KMS-11 (cell line): ENCODE measurements at regions not wholly inside any gene's neighbourhood (a gene's known extent, or its start where the extent isn't known, plus 50 kb on each side); places are given as distances from the start of the nearest gene placed in this dataset.

Experiments
- H2AFZ ChIP-seq: fragments of 200-600 bp; sonication (generic); 2 replicates; pipeline ENCODE4 v1.6.1; 2016; ENCODE audit warnings: antibody characterized with exemption, mixed run types, low read depth
- H3K27ac ChIP-seq: fragments of 200-600 bp; sonication (generic); 2 replicates; pipeline ENCODE4 v1.6.1; 2016; ENCODE audit warnings: mild to moderate bottlenecking, mixed run types
- H3K27me3 ChIP-seq: fragments of 200-600 bp; sonication (generic); 2 replicates; pipeline ENCODE4 v1.6.1; 2017; ENCODE audit warnings: mild to moderate bottlenecking, low read depth, mixed run types, moderate library complexity; ENCODE audit not compliant: insufficient read depth
- H3K36me3 ChIP-seq: fragments of 200-600 bp; sonication (generic); 2 replicates; pipeline ENCODE4 v1.6.1; 2017; ENCODE audit warnings: mild to moderate bottlenecking, mixed run types; ENCODE audit not compliant: insufficient read depth
- H3K4me1 ChIP-seq: fragments of 200-600 bp; sonication (generic); 2 replicates; pipeline ENCODE4 v1.6.1; 2016; ENCODE audit warnings: mild to moderate bottlenecking, low read depth, mixed run types; ENCODE audit not compliant: poor library complexity, severe bottlenecking
- H3K4me2 ChIP-seq: fragments of 200-600 bp; sonication (generic); 2 replicates; pipeline ENCODE4 v1.7.0; 2016; ENCODE audit warnings: mild to moderate bottlenecking, mixed run types
- H3K4me3 ChIP-seq: fragments of 200-600 bp; sonication (generic); IDR thresholded peaks from 2 replicates; pipeline ENCODE4 v1.6.1; 2017; ENCODE audit warnings: low read depth, low read length, mixed read lengths; ENCODE audit not compliant: insufficient read depth
- H3K79me2 ChIP-seq: fragments of 200-600 bp; sonication (generic); 2 replicates; pipeline ENCODE4 v1.6.1; 2016; ENCODE audit warnings: low read depth, mixed run types; ENCODE audit not compliant: insufficient read depth
- H3K9ac ChIP-seq: fragments of 200-600 bp; sonication (generic); 2 replicates; pipeline ENCODE4 v1.6.1; 2016; ENCODE audit warnings: mild to moderate bottlenecking, mixed run types
- H4K20me1 ChIP-seq: fragments of 200-600 bp; sonication (generic); 2 replicates; pipeline ENCODE4 v1.6.1; 2016; ENCODE audit warnings: mild to moderate bottlenecking, mixed run types; ENCODE audit not compliant: insufficient read depth
- TF ChIP-seq, protein P1 (sequence below): fragments of 200-600 bp; sonication (generic); conservative IDR thresholded peaks from 2 replicates; pipeline ENCODE4 v1.6.1; 2017; ENCODE audit warnings: low read depth, mild to moderate bottlenecking, antibody characterized with exemption, low read length, moderate library complexity, mixed read lengths

DNA sequence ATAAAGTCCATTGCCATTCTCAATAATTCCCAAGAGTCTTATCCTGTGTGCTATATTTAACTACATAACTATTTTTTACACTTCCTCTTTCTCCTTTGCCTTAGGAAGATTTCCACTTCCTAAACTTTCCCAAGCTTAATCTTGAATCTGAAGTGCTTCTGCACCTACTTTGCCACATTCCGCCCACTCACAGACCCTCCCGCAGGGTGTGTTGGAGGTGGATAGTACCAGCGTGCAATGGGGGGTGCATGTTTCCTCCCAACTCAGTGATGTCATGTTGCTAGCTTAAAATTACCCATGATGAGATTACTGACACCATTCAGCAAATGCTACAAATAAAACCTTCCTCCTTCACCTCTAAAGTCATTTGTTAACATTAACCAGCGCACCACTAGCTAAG is 460.2 kb downstream of the NR2F1-AS1 start:
- H3K9ac ChIP-seq: no peak overlapping the region
- no peak overlapping the region for H3K4me3 ChIP-seq
- TF ChIP-seq, protein P1, sequence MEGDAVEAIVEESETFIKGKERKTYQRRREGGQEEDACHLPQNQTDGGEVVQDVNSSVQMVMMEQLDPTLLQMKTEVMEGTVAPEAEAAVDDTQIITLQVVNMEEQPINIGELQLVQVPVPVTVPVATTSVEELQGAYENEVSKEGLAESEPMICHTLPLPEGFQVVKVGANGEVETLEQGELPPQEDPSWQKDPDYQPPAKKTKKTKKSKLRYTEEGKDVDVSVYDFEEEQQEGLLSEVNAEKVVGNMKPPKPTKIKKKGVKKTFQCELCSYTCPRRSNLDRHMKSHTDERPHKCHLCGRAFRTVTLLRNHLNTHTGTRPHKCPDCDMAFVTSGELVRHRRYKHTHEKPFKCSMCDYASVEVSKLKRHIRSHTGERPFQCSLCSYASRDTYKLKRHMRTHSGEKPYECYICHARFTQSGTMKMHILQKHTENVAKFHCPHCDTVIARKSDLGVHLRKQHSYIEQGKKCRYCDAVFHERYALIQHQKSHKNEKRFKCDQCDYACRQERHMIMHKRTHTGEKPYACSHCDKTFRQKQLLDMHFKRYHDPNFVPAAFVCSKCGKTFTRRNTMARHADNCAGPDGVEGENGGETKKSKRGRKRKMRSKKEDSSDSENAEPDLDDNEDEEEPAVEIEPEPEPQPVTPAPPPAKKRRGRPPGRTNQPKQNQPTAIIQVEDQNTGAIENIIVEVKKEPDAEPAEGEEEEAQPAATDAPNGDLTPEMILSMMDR: no peak
- no peak overlapping the region for H2AFZ ChIP-seq
- no peaks in the 10 kb centered on the region for H3K79me2 ChIP-seq
- no peaks in the 10 kb centered on the region for H3K27me3 ChIP-seq
- no peaks in the 10 kb centered on the region for H3K36me3 ChIP-seq
- no peaks in the 10 kb centered on the region for H4K20me1 ChIP-seq
- no peaks in the 10 kb centered on the region for H3K4me1 ChIP-seq
- H3K4me2 ChIP-seq: no peak overlapping the region
- H3K27ac ChIP-seq: no peak overlapping the region

- TF ChIP-seq, protein P1: no peak
- H3K27me3 ChIP-seq: no peaks in the 10 kb centered on the region
- H3K4me2 ChIP-seq: no peak overlapping the region
Observed at GRCh38 chr5:93120051-93120450, 461.0 kb downstream of the NR2F1-AS1 start.

DNA sequence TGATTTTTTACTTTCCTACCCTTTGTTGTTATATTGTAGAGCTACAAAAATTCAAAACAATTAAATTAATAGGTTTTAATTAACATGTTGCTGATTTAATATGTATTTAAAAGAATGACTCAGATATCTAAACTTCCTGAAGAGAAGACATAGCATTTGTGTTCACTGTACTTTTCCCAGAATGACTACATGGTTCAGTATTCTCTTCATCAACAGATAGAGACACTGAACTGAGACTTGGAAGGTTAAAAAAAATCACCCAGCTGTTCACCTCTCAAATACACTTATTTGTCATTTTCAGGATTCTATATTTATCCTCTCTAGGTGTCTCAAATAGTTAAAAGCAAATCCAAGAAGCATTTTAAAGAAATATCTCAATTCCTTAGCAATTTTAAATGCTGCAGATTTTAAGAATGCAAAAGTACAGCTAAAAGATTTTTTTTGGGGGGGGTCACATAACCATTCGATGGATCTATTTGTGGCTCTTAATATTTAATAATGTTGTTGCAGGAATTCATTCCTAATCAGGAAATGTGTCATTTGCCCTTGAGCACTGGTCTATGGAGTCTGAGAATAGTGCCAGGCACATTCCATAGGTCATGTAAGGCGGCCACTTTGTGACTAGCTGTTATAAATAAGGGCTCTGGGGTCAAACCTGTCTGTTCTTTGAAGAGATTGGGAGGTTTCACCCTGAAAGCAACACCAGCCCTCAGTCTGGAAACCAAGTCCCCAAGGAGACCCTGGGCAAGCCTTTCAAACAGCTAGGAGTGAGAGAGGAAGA is 463.1 kb downstream of the NR2F1-AS1 start:
- H3K4me1 ChIP-seq: no peaks in the 10 kb centered on the region
- no peak overlapping the region for H2AFZ ChIP-seq
- no peak overlapping the region for H3K9ac ChIP-seq
- TF ChIP-seq, protein P1: no peak
- no peaks in the 10 kb centered on the region for H4K20me1 ChIP-seq
- H3K4me2 ChIP-seq: no peak overlapping the region
- no peak overlapping the region for H3K4me3 ChIP-seq
- H3K36me3 ChIP-seq: no peaks in the 10 kb centered on the region
- H3K27me3 ChIP-seq: no peaks in the 10 kb centered on the region
- no peak overlapping the region for H3K27ac ChIP-seq
- H3K79me2 ChIP-seq: no peaks in the 10 kb centered on the region

More at GRCh38 chr5:93120051-93120450, 461.0 kb downstream of the NR2F1-AS1 start:
- H3K79me2 ChIP-seq: no peaks in the 10 kb centered on the region
- no peak overlapping the region for H3K27ac ChIP-seq
- H3K36me3 ChIP-seq: no peaks in the 10 kb centered on the region
- H4K20me1 ChIP-seq: no peaks in the 10 kb centered on the region
- no peak overlapping the region for H3K9ac ChIP-seq
- H3K4me1 ChIP-seq: no peaks in the 10 kb centered on the region
- H2AFZ ChIP-seq: no peak overlapping the region
- no peak overlapping the region for H3K4me3 ChIP-seq

DNA sequence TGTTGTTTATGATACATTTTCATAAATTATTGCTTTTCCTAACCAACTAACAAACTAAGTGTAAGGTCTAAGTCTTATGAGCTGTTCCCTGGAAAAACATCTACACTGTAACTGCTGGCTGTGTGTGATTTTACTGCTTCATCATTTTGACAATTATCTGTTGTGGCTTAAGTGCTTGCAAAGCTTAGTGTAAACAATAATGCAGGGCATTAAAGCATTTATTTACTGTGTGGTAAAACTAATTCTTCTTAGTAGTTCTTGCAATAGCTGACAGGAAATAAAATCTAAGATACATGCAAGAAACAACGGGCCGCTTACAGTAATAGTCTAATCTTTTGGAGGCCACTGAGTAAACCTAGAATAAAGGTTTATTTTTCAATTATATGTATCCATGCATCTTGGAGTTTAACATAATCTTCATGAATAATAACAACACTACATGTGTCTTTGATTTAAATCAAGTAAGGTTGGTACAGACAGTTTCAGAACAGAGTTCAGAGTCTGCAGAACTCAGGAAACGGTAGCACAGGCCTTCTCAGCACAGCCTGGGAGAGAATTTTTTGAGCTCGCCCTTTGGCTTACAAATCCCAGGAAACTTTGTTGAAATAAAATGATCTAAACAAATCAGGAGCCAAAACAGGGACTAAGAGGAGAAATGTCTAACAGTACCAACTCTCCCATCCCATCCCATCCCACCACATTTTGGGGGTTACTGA is 473.1 kb downstream of the NR2F1-AS1 start:
- Histone ChIP-seq H3K27ac (no peak overlapping the region), H3K36me3 (no peaks in the 10 kb centered on the region), H3K4me2 (no peak overlapping the region), H3K27me3 (no peaks in the 10 kb centered on the region), H3K79me2 (no peaks in the 10 kb centered on the region), H4K20me1 (no peaks in the 10 kb centered on the region), H3K4me3 (no peak overlapping the region), H3K9ac (no peak overlapping the region), H2AFZ (no peak overlapping the region), H3K4me1 (no peaks in the 10 kb centered on the region)
- TF ChIP-seq, protein P1: no peak
